ENCODE measurements at regions not wholly inside any gene's neighbourhood (a gene's known extent, or its start where the extent isn't known, plus 50 kb on each side); places are given as distances from the start of the nearest gene placed in this dataset.

- no peak for DNase-seq (ENCODE audit: low spot score)
- in situ Hi-C loops (cut with MboI; ENCODE audit: low pct_unique_long_range_greater_than_20kb, low sequenced_read_pairs, unreplicated experiment): no loop called here
- no peak for TF ChIP-seq CTCF (IDR thresholded peaks at IDR 0.05; ENCODE audit: extremely low read depth, insufficient read depth, missing control alignments)
Observed at GRCh38 chr2:150156415-150156814, 331.1 kb downstream of the RND3 start.

DNA sequence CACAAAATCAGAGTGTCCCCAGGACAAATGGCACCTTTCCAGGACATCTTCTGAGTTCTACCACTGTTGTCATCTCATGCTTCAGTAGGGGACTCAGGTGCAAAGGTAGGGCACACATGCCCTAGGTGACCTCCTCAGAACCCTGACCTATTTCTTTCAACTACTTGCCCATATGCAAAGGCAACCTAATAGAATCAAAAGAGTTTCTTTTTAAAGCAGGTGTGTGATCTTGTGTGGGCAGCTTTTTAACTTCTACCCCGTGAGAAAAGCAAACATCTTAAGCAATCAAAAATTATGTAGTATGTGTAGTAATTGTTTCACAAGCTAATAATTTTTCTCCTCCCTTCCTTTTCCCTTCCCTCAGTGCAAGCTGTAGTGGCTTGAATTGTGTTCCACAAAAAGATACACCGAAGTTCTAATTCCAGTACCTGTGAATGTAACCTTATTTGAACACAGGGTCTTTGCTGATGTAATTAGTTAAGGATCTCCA is 333.1 kb downstream of the RND3 start:
- in situ Hi-C loops (cut with MboI; ENCODE audit: low pct_unique_long_range_greater_than_20kb, low sequenced_read_pairs, unreplicated experiment): no loop called here
- no peak for TF ChIP-seq CTCF (IDR thresholded peaks at IDR 0.05; ENCODE audit: extremely low read depth, insufficient read depth, missing control alignments)
- DNase-seq (ENCODE audit: low spot score): no peak

- no peak for TF ChIP-seq CTCF (IDR thresholded peaks at IDR 0.05; ENCODE audit: extremely low read depth, insufficient read depth, missing control alignments)
- DNase-seq (ENCODE audit: low spot score): no peak
- in situ Hi-C loops (cut with MboI; ENCODE audit: low pct_unique_long_range_greater_than_20kb, low sequenced_read_pairs, unreplicated experiment): no loop called here
Observed at GRCh38 chr2:150153646-150154307, 333.7 kb downstream of the RND3 start.

DNA sequence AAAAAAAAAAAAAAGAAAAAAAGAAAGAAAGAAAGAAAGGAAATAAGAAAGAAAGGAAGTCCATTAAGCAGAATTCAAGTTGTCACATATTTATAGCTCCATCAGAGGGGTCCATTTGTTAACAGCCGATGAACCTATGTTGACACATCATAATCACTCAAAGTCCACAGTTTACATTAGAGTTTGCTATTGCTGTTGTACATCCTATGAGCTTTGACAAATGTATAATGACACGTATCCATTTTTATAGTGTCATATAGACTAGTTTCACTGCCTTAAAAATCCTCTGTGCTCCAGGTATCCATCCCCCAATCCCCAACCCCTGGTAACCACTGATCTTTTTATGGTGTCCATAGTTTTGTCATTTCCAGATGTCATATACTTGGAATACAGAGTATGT is 335.2 kb downstream of the RND3 start:
- in situ Hi-C loops (cut with MboI; ENCODE audit: low pct_unique_long_range_greater_than_20kb, low sequenced_read_pairs, unreplicated experiment): no loop called here
- TF ChIP-seq CTCF (IDR thresholded peaks at IDR 0.05; ENCODE audit: extremely low read depth, insufficient read depth, missing control alignments): no peak
- no peak for DNase-seq (ENCODE audit: low spot score)

DNA sequence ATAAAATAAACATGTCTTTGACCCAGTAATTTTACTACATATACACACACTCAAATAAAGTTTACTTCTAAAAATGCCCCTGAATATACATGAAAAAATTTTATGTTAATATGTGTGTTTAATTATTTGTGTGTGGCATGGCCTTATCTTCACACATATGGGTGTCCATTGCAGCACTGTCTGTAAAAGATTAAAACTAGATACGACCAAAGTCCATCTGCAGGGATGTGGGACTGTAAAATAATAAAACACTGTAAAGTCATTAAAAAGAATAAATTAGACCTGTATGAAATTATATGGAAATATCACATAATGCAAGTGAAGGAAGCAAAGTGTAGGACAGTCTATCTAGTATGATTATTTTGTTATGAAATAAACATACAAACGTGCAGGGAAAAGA is 337.3 kb downstream of the RND3 start:
- DNase-seq (ENCODE audit: low spot score): no peak
- no peak for TF ChIP-seq CTCF (IDR thresholded peaks at IDR 0.05; ENCODE audit: extremely low read depth, insufficient read depth, missing control alignments)
- in situ Hi-C loops (cut with MboI; ENCODE audit: low pct_unique_long_range_greater_than_20kb, low sequenced_read_pairs, unreplicated experiment): no loop called here

- in situ Hi-C loops (cut with MboI; ENCODE audit: low pct_unique_long_range_greater_than_20kb, low sequenced_read_pairs, unreplicated experiment): no loop called here
- no peak for DNase-seq (ENCODE audit: low spot score)
- TF ChIP-seq CTCF (IDR thresholded peaks at IDR 0.05; ENCODE audit: extremely low read depth, insufficient read depth, missing control alignments): no peak
Observed at GRCh38 chr2:150147889-150148683, 339.4 kb downstream of the RND3 start.

Measured in GM13977 (cell line).